Activated CD4-positive, alpha-beta T cell treated with anti-CD3 and anti-CD28 coated beads for 36 hours (primary cell): ENCODE measurements at regions not wholly inside any gene's neighbourhood (a gene's known extent, or its start where the extent isn't known, plus 50 kb on each side); places are given as distances from the start of the nearest gene placed in this dataset.

ENCODE experiments used
- ATAC-seq: fragments of 200-7000 bp; cut with Tn5 transposase; one replicate; pipeline ENCODE4 v1.10.0; 2021; ENCODE audit warnings: mild to moderate bottlenecking, moderate library complexity
- CTCF ChIA-PET: fragments of 350-600 bp; sonication (Branson Sonifier 250); formaldehyde crosslinking; loops from one replicate; lab custom pipeline; 2021; ENCODE audit warnings: antibody characterized with exemption; lab: Charles Lee
- POLR2A ChIA-PET: fragments of 350-600 bp; sonication (Branson Sonifier 250); formaldehyde crosslinking; loops from one replicate; lab custom pipeline; 2021; ENCODE audit warnings: antibody characterized with exemption, inconsistent platforms; lab: Charles Lee
- DNase-seq: peaks from one replicate; pipeline ENCODE4 v3.0.0-alpha.2; 2020
- H3K27ac Mint-ChIP-seq: one replicate; pipeline ENCODE4 v1.8.0; 2021; ENCODE audit warnings: mixed read lengths
- H3K27me3 Mint-ChIP-seq: one replicate; pipeline ENCODE4 v1.8.0; 2021; ENCODE audit warnings: mixed read lengths
- H3K36me3 Mint-ChIP-seq: one replicate; pipeline ENCODE4 v1.8.0; 2021; ENCODE audit warnings: low read depth, mixed read lengths
- H3K4me1 Mint-ChIP-seq: one replicate; pipeline ENCODE4 v1.8.0; 2021; ENCODE audit warnings: mixed read lengths
- H3K4me3 Mint-ChIP-seq: one replicate; pipeline ENCODE4 v1.8.0; 2021; ENCODE audit warnings: mild to moderate bottlenecking, moderate library complexity, mixed read lengths
- H3K9me3 Mint-ChIP-seq: one replicate; pipeline ENCODE4 v1.8.0; 2021; ENCODE audit warnings: low read depth, mixed read lengths
- intact Hi-C, 2 experiments: fragments of 100-400 bp; cut with DNase I in 1 of 2; cut with micrococcal nuclease in 1 of 2; formaldehyde crosslinking; loops; one replicate each; pipeline versions ENCODE4 v1.14.2 to v1.15.1; 2022 to 2024; cut with DNase I, micrococcal nuclease

DNA sequence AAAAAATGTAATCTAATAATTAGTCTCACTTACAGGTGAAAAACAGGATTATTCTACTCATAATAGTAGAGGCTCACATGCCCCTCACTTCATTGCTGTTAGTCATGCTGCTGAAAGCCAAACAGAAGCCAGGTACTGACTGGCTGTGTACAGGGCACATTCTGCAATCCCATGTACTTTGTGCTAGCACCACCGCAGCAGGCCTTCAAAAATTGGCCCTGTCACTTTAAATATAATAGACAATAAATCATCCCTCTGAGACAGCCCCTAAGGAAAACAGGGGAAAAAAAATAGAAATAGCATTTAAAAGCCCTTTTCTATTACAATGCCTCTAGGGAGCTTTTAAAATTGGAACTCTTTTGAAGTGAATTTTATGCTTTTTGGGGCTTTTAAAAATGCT is 723.8 kb downstream of the TUSC7 start:
- Mint-ChIP-seq H3K9me3 (no peaks in the 10 kb centered on the region), H3K36me3 (no peaks in the 10 kb centered on the region), H3K4me1 (no peaks in the 10 kb centered on the region), H3K4me3 (no peak overlapping the region), H3K27me3 (no peaks in the 10 kb centered on the region), H3K27ac (no peak overlapping the region)
- ATAC-seq (no peak), DNase-seq (no peak)
- ChIA-PET POLR2A (no interaction called here), CTCF (no interaction called here)
- intact Hi-C loops: no loop called here

DNA sequence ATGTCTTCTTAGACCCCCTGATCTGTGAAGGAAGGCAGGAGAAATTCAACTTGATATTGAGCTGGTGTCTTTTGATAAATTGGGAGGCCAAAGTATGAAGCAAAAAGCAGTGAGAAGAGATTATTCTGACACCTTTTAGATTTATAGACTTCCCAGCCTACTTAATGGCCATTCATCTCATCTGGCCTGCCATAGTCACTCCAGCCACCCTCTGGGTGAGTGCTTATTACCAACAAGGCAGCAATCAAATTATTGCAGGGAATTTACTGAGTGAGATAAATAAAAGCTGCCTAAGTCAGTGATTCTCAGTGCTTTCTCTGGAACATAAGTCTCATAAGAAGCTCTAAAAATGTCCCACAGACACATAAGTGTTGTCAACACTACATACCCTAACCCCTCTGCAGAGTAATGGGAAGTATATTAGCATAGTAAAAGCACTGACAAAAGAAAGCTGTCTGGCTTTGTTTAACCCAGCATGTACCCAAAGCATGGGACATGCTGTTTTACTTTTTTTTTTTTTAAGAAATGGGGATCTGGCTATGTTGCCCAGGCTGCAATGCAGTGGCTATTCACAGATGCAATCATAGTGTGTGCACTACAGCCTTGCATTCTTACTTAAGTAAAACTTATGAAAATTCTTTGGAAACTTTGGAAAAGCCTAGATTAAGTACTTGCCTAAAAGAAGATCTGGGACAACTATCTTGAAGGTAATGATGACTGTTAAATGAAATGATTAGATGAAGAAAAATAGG is 725.3 kb downstream of the TUSC7 start:
- DNase-seq: no peak
- H3K4me3 Mint-ChIP-seq: no peak overlapping the region
- ChIA-PET POLR2A (no interaction called here), CTCF (no interaction called here)
- no peaks in the 10 kb centered on the region for H3K36me3 Mint-ChIP-seq
- H3K9me3 Mint-ChIP-seq: no peaks in the 10 kb centered on the region
- H3K4me1 Mint-ChIP-seq: no peaks in the 10 kb centered on the region
- intact Hi-C loops: no loop called here
- H3K27ac Mint-ChIP-seq: no peak overlapping the region
- ATAC-seq: no peak
- H3K27me3 Mint-ChIP-seq: no peaks in the 10 kb centered on the region

DNA sequence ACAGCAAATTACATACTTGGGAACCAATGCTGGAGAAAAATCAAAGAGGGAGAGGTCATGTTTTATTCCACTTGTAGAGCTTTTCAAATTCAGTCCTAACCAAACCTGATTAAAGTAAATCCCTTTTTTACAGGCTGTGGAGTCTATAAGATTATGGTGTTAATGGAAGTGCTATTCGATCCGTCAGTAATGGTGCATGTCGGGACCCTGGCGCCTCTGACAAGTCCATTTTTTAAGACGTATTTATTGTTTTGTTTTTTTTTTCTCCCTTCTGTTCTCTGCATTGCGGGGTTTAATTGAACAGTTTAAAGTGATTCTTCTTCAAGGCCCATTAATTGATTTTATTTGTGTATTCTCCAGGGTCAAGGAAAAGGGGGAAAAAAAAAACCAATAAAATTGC is 725.9 kb downstream of the TUSC7 start:
- Mint-ChIP-seq H3K27ac (no peak overlapping the region), H3K27me3 (no peaks in the 10 kb centered on the region), H3K4me3 (no peak overlapping the region), H3K36me3 (no peaks in the 10 kb centered on the region), H3K9me3 (no peaks in the 10 kb centered on the region), H3K4me1 (no peaks in the 10 kb centered on the region)
- ChIA-PET CTCF (no interaction called here), POLR2A (no interaction called here)
- DNase-seq (no peak), ATAC-seq (no peak)
- intact Hi-C loops: no loop called here

DNA sequence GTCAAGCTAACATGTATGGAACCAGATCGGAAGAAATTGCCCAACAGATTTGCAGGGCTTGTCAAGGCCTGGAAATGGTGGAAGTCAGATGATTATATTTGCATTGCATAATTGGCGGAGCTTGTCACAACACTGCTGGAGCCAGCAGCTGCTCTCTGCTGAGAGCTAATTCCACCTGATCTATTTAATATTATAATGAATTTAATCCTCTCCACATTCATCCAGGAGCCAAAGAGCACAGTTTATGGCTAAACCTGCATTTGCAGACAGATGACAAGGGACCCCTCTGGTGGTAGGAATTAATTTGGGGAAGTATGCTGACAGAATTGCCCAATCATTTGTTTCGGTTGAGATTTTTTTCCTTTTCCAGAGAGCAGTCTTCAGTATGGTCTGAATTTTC is 730.2 kb downstream of the TUSC7 start:
- DNase-seq (no peak), ATAC-seq (no peak)
- CTCF ChIA-PET: no interaction called here
- H3K4me1 Mint-ChIP-seq: no peaks in the 10 kb centered on the region
- H3K4me3 Mint-ChIP-seq: no peak overlapping the region
- no peak overlapping the region for H3K27ac Mint-ChIP-seq
- no peaks in the 10 kb centered on the region for H3K36me3 Mint-ChIP-seq
- no peaks in the 10 kb centered on the region for H3K9me3 Mint-ChIP-seq
- intact Hi-C loops: no loop called here
- POLR2A ChIA-PET: no interaction called here
- H3K27me3 Mint-ChIP-seq: no peaks in the 10 kb centered on the region

DNA sequence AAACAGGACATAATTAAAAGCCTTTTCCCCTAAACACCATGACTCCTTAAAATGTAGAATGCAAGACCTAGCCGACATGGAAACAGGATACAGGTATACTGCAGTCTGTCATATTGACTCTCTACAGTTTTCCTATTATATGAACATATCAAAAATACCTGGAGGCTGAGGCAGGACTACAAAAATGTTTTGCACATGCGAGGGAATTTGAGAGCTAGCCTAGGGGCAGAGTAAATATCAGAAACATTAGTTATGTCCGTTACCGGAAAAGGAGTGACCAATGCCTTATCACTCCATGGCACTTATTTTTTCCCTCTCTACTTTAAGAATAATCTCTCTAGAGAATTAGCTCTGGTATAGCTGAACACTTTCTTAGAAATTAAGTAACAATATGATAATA is 732.3 kb downstream of the TUSC7 start:
- ChIA-PET POLR2A (no interaction called here), CTCF (no interaction called here)
- intact Hi-C loops: no loop called here
- DNase-seq (no peak), ATAC-seq (no peak)
- Mint-ChIP-seq H3K9me3 (no peaks in the 10 kb centered on the region), H3K36me3 (no peaks in the 10 kb centered on the region), H3K4me3 (no peak overlapping the region), H3K27ac (no peak overlapping the region), H3K4me1 (no peaks in the 10 kb centered on the region), H3K27me3 (no peaks in the 10 kb centered on the region)

DNA sequence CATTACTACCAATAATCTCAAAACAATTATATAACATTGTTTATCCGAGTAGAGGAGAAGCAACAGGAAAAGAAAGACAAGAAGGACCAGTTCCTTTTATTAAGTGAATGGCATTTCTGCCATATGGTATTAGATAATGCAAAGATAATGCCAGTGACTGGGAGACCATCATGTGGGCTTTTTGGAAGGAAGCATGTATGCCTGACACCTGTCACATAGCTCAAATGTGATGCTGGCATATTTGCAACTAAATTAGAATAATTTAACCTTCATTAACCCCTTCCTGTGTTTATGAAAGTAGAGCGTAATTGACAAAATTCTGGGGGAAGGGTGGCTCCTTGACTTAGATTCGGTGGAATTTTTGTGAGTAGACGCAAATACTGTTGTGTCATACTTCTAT is 733.0 kb downstream of the TUSC7 start:
- POLR2A ChIA-PET: no interaction called here
- Mint-ChIP-seq H3K4me3 (no peak overlapping the region), H3K4me1 (no peaks in the 10 kb centered on the region), H3K36me3 (no peaks in the 10 kb centered on the region), H3K27me3 (no peaks in the 10 kb centered on the region), H3K27ac (no peak overlapping the region), H3K9me3 (no peaks in the 10 kb centered on the region)
- CTCF ChIA-PET: no interaction called here
- DNase-seq (no peak), ATAC-seq (no peak)
- intact Hi-C loops: no loop called here

DNA sequence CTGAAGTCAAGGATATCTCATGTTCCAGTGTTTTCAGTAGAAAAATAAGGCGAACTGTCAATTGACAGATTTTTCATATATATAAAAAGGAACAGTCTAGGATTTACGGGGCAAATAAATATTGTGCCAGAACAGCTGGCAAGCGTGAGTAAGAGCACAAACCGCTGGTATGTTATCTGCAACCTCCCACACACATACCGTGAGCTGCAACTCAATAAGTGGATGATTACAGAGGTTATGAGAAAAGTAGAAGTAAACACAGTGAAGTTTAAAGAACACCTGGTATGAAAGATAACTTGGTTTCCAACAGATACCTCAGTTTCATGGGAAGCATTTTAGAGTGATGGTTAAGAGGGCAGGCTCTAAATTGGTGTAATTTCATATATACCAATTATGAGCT is 733.4 kb downstream of the TUSC7 start:
- DNase-seq (no peak), ATAC-seq (no peak)
- Mint-ChIP-seq H3K27me3 (no peaks in the 10 kb centered on the region), H3K27ac (no peak overlapping the region), H3K9me3 (no peaks in the 10 kb centered on the region), H3K4me3 (no peak overlapping the region), H3K4me1 (no peaks in the 10 kb centered on the region), H3K36me3 (no peaks in the 10 kb centered on the region)
- CTCF ChIA-PET: no interaction called here
- POLR2A ChIA-PET: no interaction called here
- intact Hi-C loops: no loop called here

DNA sequence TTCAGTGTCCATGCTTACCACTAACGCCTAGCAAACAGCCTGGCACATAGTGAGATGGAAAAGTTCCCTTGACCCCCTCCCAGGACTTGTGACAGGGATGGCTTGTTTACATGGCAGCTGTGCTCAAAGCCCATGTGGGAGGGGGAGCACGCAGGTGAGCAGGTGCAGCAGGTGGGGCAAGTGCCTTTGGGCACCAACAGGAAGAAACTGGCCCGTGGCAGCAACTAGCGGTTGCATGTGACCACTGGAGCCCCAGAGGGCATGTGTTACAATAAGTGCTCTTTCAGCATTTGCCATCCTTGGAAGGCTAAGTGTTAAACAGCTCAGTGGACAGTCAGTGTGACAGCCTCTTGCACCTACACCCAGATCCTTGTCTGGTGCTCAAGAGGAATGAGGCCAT is 734.6 kb downstream of the TUSC7 start:
- Mint-ChIP-seq H3K4me1 (no peaks in the 10 kb centered on the region), H3K4me3 (no peak overlapping the region), H3K27ac (no peak overlapping the region), H3K9me3 (no peaks in the 10 kb centered on the region), H3K36me3 (no peaks in the 10 kb centered on the region), H3K27me3 (no peaks in the 10 kb centered on the region)
- ChIA-PET CTCF (no interaction called here), POLR2A (no interaction called here)
- DNase-seq (no peak), ATAC-seq (no peak)
- intact Hi-C loops: no loop called here

DNA sequence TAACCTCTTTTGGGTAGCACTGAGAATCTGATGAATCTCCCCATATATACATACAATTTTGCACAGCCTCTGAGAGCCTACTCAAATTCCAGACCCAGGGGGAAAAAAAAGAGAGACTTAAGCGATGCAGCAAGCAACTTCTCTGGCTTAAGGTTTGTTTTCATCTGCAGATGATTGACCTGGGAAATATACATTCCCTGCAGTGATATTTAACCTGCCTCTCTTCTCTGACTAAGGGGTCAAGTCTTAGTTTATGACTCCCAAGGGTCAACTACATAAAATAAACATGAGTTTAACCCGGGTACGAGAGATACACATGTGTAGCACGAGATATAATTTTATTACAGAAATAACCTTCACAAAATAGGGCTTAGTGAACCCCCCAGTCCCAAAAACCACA is 737.8 kb downstream of the TUSC7 start:
- Mint-ChIP-seq H3K4me1 (no peaks in the 10 kb centered on the region), H3K27ac (no peak overlapping the region), H3K9me3 (no peaks in the 10 kb centered on the region), H3K4me3 (no peak overlapping the region), H3K36me3 (no peaks in the 10 kb centered on the region), H3K27me3 (no peaks in the 10 kb centered on the region)
- CTCF ChIA-PET: no interaction called here
- intact Hi-C loops: no loop called here
- ATAC-seq (no peak), DNase-seq (no peak)
- POLR2A ChIA-PET: no interaction called here

DNA sequence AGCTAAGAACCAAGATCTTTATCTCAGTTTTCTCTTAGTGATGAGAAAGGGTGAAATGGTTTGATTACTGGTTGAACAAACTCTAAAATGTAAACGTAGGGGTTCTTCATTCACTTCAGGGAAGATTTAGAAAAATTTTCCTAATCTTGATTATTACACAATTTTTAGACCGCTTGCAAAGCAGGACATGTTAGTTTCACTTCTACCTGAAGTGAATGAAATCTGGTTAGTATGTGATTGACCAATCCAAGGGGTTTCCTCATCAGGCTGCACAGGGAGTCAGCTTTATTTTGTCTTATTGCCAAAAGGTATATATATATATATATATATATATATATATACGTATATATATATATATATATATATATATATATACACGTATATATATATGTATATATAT is 740.4 kb downstream of the TUSC7 start:
- Mint-ChIP-seq H3K36me3 (no peaks in the 10 kb centered on the region), H3K27me3 (no peaks in the 10 kb centered on the region), H3K4me3 (no peak overlapping the region), H3K9me3 (peaks cover 1% of the 10 kb centered on the region), H3K4me1 (no peaks in the 10 kb centered on the region), H3K27ac (no peak overlapping the region)
- CTCF ChIA-PET: no interaction called here
- POLR2A ChIA-PET: no interaction called here
- intact Hi-C loops: no loop called here
- DNase-seq (no peak), ATAC-seq (no peak)

DNA sequence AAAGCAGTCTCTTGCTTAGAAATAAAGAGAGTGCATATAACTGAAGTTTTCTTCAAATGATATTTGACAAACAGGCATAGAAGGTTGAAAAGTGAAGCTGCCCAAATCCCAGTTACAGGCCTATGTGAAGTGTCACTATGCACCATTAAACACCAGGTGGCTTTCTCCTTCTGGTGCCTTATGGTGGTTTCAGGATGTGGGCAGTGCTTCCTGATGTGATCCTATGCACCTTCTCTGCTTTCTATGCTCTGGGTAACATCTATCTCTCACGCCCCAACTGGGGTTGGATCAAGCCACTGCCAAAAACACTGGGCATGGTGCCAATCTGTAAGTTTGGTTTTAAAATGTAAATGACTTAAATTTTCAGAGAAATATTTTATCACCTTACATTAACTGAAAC is 744.7 kb downstream of the TUSC7 start:
- Mint-ChIP-seq H3K9me3 (peaks cover 1% of the 10 kb centered on the region), H3K4me1 (no peaks in the 10 kb centered on the region), H3K36me3 (no peaks in the 10 kb centered on the region), H3K27me3 (no peaks in the 10 kb centered on the region), H3K27ac (no peak overlapping the region), H3K4me3 (no peak overlapping the region)
- ChIA-PET CTCF (no interaction called here), POLR2A (no interaction called here)
- no peak for ATAC-seq
- DNase-seq: no peak
- intact Hi-C loops: no loop called here

DNA sequence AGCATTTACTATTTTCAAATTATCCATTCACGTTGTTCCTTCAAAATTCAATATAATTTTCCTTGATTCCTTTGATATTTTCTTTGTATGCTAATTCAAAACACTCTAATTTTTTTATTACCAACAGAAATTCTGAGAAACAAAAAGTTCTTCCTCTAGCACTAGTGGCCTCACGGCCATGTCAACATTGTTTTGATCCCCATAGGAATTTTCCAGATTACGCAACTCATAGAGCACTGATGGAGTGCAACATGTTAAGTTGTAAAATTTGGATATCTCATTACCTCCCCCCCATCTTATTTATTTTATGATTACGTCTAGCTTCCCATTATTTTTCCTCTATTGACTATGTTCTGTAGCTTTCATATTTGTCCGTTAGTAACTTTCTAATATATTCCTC is 745.3 kb downstream of the TUSC7 start:
- ChIA-PET CTCF (interaction anchor here (0.6 kb wide), 1 partner anchor 163 kb away, joined by 3 read pairs; no protein-coding TSS in a partner anchor), POLR2A (no interaction called here)
- intact Hi-C loops: no loop called here
- ATAC-seq: no peak
- Mint-ChIP-seq H3K4me1 (no peaks in the 10 kb centered on the region), H3K27me3 (no peaks in the 10 kb centered on the region), H3K9me3 (peaks cover 1% of the 10 kb centered on the region), H3K36me3 (no peaks in the 10 kb centered on the region), H3K4me3 (no peak overlapping the region), H3K27ac (no peak overlapping the region)
- DNase-seq: no peak

DNA sequence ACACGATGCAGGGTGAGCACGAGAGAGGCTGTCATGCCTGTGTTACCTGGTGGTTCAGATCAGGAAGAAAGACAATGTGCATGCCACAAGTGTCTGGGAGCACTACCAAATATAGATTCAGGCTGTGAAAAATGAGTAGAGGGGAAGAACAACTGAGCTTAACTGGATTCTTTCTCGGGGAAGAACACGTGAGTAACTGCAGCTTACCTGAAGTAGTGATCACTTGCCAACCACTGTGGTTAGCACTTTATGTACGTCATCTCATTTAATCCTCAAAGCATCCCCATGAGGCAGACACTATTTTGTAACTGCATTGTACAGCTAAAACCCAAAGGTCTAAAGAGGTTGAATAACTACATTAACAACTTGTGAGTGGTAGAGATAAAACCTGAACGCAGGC is 746.2 kb downstream of the TUSC7 start:
- ATAC-seq: no peak
- no peak for DNase-seq
- no peak overlapping the region for H3K27ac Mint-ChIP-seq
- H3K27me3 Mint-ChIP-seq: no peaks in the 10 kb centered on the region
- H3K4me1 Mint-ChIP-seq: no peaks in the 10 kb centered on the region
- intact Hi-C loops: no loop called here
- no peaks in the 10 kb centered on the region for H3K36me3 Mint-ChIP-seq
- ChIA-PET POLR2A (no interaction called here), CTCF (no interaction called here)
- peaks cover 1% of the 10 kb centered on the region for H3K9me3 Mint-ChIP-seq
- no peak overlapping the region for H3K4me3 Mint-ChIP-seq
